Vagina (tissue), 2 donors: ENCODE measurements at regions not wholly inside any gene's neighbourhood (a gene's known extent, or its start where the extent isn't known, plus 50 kb on each side); places are given as distances from the start of the nearest gene placed in this dataset. TPM values are rescaled to one million over a fixed set of nuclear protein-coding genes. Genes with fewer than 3 reads are reported as not detected.
"Not testable (repeated sequence)": the region's sequence is repeated elsewhere in the genome, so short reads cannot be mapped to it uniquely, and the experiment has no call there.

Experiments
- DNase-seq, 2 donors: peaks; one replicate each; pipeline ENCODE4 v3.0.0-alpha.2; 2017; ENCODE audit errors: extremely low spot score in 2 of 2
- H3K27ac ChIP-seq: fragments of 200-600 bp; sonication (generic); one replicate; pipeline ENCODE4 v1.5.1; 2019
- H3K27me3 ChIP-seq: fragments of 200-600 bp; sonication (generic); one replicate; pipeline ENCODE4 v1.5.1; 2019
- H3K36me3 ChIP-seq, 2 donors: fragments of 200-600 bp; sonication (generic); one replicate each; pipeline ENCODE4 v1.5.1; 2017 to 2019
- H3K4me1 ChIP-seq: fragments of 200-600 bp; sonication (generic); one replicate; pipeline ENCODE4 v1.5.1; 2019
- H3K4me3 ChIP-seq, 2 donors: fragments of 200-600 bp; sonication (generic); 1 replicate in 1 of 2; 2 replicates in 1 of 2; pipeline ENCODE4 v1.5.1; 2016 to 2019
- H3K9me3 ChIP-seq: fragments of 200-600 bp; sonication (generic); one replicate; pipeline ENCODE4 v1.5.1; 2019
- CTCF ChIP-seq, 3 experiments: fragments of 450-650 bp in 2 of 3; fragments of 200-600 bp in 1 of 3; sonication (generic) in 1 of 3; IDR thresholded peaks; one replicate each; pipeline ENCODE4 v1.5.1; 2017 to 2019; ENCODE audit warnings: antibody characterized with exemption in 3 of 3, mild to moderate bottlenecking in 2 of 3, moderate library complexity in 2 of 3
- intact Hi-C: fragments of 100-400 bp; cut with DNase I; formaldehyde crosslinking; loops from one replicate; pipeline ENCODE4 v1.15.1; 2023
- small RNA-seq: library from RNA; depleted of rRNA; stranded (forward); fragments of <200 nt; gene quantifications from one replicate; pipeline ENCODE3, GENCODE V24; 2016

GRCh38 chr12:8396225-8397071 is 59.3 kb upstream of the CLEC6A start:
- H3K36me3 ChIP-seq, DNase-seq, H3K27ac ChIP-seq, H3K4me1 ChIP-seq, H3K9me3 ChIP-seq, intact Hi-C loops, H3K27me3 ChIP-seq: not testable (repeated sequence)
- TF ChIP-seq CTCF (IDR thresholded peaks at IDR 0.05): peak in 1 of 3 experiments; percentile 47
- peak overlapping the region; percentile 44 to 48 for H3K4me3 ChIP-seq

- H3K36me3 ChIP-seq, H3K4me3 ChIP-seq, H3K4me1 ChIP-seq, H3K27me3 ChIP-seq, H3K9me3 ChIP-seq, H3K27ac ChIP-seq, DNase-seq, intact Hi-C loops: not testable (repeated sequence)
These were observed 58.4 kb upstream of the CLEC6A start for GRCh38 chr12:8397378-8397777.

- intact Hi-C loops, H3K36me3 ChIP-seq, H3K27me3 ChIP-seq, H3K27ac ChIP-seq, H3K9me3 ChIP-seq, H3K4me3 ChIP-seq, DNase-seq, H3K4me1 ChIP-seq: not testable (repeated sequence)
These were observed 56.2 kb upstream of the CLEC6A start for GRCh38 chr12:8399496-8400034.

- H3K4me1 ChIP-seq, H3K27me3 ChIP-seq, H3K4me3 ChIP-seq, DNase-seq, intact Hi-C loops, H3K36me3 ChIP-seq, H3K9me3 ChIP-seq, H3K27ac ChIP-seq: not testable (repeated sequence)
These were observed 51.9 kb upstream of the CLEC6A start for GRCh38 chr12:8403834-8404233.

GRCh38 chr12:8404341-8404740 is 51.4 kb upstream of the CLEC6A start:
- H3K4me3 ChIP-seq, H3K27ac ChIP-seq, H3K9me3 ChIP-seq, H3K4me1 ChIP-seq, DNase-seq, H3K27me3 ChIP-seq, intact Hi-C loops, H3K36me3 ChIP-seq: not testable (repeated sequence)

Small RNA genes lying in the stretch of these regions (small RNA-seq; reads per million reads assigned to genes)
- gene AC092745.3: not detected
